Colonic mucosa (tissue), 4 donors: ENCODE measurements at regions not wholly inside any gene's neighbourhood (a gene's known extent, or its start where the extent isn't known, plus 50 kb on each side); places are given as distances from the start of the nearest gene placed in this dataset.
"Not testable (repeated sequence)": the region's sequence is repeated elsewhere in the genome, so short reads cannot be mapped to it uniquely, and the experiment has no call there.

Experiments
- DNase-seq: peaks from one replicate; pipeline ENCODE4 v3.0.0-alpha.2; 2020
- H3K27ac ChIP-seq: fragments of 200-600 bp; one replicate; pipeline ENCODE4 v1.8.0; 2021
- H3K27me3 ChIP-seq: fragments of 200-600 bp; one replicate; pipeline ENCODE4 v1.8.0; 2021
- H3K36me3 ChIP-seq: fragments of 200-600 bp; one replicate; pipeline ENCODE4 v1.8.0; 2021
- H3K4me1 ChIP-seq: fragments of 200-600 bp; one replicate; pipeline ENCODE4 v1.8.0; 2021; ENCODE audit warnings: mild to moderate bottlenecking
- H3K4me3 ChIP-seq: fragments of 200-600 bp; one replicate; pipeline ENCODE4 v1.8.0; 2021
- H3K9ac ChIP-seq, 2 donors: one replicate each; pipeline ENCODE4 v1.7.0; 2013; ENCODE audit warnings: control low read depth in 2 of 2, low read depth in 2 of 2, low read length in 2 of 2
- H3K9me3 ChIP-seq: fragments of 200-600 bp; one replicate; pipeline ENCODE4 v1.8.0; 2021
- intact Hi-C: fragments of 100-400 bp; cut with DNase I; formaldehyde crosslinking; loops from one replicate; pipeline ENCODE4 v1.14.1; 2022
- TF ChIP-seq, protein P1 (sequence below): fragments of 200-600 bp; IDR thresholded peaks from one replicate; pipeline ENCODE4 v1.8.0; 2022; ENCODE audit warnings: antibody characterized with exemption, mild to moderate bottlenecking
- donor health status: healthy.
- donor health status: DM: no; HTN: no; CAD: no.
- donor health status: DM: no; HTN: no; CAD: no.

DNA sequence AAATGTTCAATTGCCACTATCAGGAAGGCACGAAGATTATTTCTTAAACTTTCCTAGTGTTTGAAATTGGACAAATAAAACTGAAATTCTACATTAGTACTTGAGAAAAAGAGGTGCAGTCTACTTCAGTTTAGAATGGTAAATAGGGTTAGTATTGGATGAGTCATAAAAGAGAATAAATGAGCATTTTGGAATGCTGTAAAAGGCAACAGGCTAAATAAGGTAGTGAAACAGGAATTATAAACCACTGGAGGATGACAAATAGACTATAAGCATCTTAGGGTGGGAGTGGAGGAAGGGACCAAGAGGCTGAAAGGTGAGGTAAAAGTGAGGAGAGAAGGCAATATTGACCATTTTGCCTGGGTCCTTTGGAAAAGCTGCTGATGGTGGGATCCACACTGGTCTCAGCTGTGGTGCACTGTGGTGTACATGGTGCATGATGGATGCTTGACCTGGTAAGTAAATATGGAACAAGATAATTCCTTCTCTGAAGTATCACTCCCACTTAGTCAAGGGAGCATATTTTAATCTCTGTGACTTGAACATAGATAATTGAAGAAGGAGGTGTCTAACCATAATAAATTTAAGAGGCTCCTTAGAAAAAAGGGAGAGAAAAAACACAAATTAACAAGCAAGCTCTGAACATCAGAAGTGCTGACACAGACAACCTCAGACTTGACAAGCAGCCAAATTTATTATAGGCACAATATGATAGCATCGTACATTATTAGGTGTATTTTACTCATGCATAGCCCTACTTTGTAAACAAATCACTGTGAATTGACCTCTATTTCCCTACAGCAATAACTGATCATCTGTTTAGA, 76.4 kb upstream of the SCIN start:
- H3K27ac ChIP-seq: no peak overlapping the region
- H3K9ac ChIP-seq: no peak overlapping the region
- intact Hi-C loops: no loop called here
- TF ChIP-seq, protein P1, sequence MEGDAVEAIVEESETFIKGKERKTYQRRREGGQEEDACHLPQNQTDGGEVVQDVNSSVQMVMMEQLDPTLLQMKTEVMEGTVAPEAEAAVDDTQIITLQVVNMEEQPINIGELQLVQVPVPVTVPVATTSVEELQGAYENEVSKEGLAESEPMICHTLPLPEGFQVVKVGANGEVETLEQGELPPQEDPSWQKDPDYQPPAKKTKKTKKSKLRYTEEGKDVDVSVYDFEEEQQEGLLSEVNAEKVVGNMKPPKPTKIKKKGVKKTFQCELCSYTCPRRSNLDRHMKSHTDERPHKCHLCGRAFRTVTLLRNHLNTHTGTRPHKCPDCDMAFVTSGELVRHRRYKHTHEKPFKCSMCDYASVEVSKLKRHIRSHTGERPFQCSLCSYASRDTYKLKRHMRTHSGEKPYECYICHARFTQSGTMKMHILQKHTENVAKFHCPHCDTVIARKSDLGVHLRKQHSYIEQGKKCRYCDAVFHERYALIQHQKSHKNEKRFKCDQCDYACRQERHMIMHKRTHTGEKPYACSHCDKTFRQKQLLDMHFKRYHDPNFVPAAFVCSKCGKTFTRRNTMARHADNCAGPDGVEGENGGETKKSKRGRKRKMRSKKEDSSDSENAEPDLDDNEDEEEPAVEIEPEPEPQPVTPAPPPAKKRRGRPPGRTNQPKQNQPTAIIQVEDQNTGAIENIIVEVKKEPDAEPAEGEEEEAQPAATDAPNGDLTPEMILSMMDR: no peak
- DNase-seq: no peak
- H3K4me1 ChIP-seq: no peaks in the 10 kb centered on the region
- H3K4me3 ChIP-seq: no peak overlapping the region
- H3K27me3 ChIP-seq: no peaks in the 10 kb centered on the region
- no peaks in the 10 kb centered on the region for H3K36me3 ChIP-seq
- no peaks in the 10 kb centered on the region for H3K9me3 ChIP-seq

DNA sequence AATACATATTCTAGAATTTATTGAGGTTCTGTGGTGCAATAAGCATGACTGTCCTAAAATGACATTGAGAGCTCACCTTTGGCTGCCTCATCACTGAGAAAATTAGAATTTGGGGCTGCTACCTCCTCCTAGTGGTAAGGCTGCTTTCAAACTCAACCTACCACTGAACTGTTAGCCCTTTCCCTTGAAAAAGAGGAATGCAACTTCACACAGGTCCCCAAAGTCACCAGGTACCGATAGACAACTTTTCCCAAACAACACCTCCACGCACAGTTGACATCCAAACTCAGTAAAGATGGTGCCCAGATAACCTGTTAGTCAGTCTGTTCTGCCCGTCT, 75.9 kb upstream of the SCIN start:
- Histone ChIP-seq H3K9ac (no peak overlapping the region), H3K27me3 (no peaks in the 10 kb centered on the region), H3K36me3 (no peaks in the 10 kb centered on the region), H3K4me1 (no peaks in the 10 kb centered on the region), H3K9me3 (no peaks in the 10 kb centered on the region), H3K4me3 (no peak overlapping the region), H3K27ac (no peak overlapping the region)
- intact Hi-C loops: no loop called here
- no peak for DNase-seq
- TF ChIP-seq, protein P1: no peak

DNA sequence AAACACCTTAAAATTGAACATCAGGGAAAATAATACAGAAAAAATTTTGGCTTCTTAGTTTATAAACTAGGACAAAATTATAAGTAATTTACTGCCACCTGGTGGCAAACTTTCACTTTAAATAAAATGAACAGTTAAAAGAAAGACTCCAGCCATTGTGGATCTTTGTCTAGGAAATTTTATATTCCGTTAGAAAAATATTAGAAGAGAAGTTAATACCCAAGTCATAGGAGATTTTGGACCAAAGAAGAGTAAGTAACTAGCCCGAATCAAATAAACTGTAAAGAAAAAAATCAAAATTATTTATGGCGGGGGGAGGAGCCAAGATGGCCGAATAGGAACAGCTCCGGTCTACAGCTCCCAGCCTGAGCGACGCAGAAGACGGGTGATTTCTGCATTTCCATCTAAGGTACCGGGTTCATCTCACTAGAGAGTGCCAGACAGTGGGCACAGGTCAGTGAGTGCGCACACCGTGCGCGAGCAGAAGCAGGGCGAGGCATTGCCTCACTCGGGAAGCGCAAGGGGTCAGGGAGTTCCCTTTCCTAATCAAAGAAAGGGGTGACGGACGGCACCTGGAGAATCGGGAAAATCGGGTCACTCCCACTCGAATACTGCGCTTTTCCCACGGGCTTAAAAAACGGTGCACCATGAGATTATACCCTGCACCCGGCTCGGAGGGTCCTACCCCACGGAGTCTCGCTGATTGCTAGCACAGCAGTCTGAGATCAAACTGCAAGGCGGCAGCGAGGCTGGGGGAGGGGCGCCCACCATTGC, 73.4 kb upstream of the SCIN start:
- H3K9me3 ChIP-seq, H3K4me1 ChIP-seq, H3K9ac ChIP-seq, intact Hi-C loops, H3K27ac ChIP-seq, H3K27me3 ChIP-seq, H3K36me3 ChIP-seq, DNase-seq: not testable (repeated sequence)
- TF ChIP-seq, protein P1: peak; percentile 35
- peak overlapping the region; percentile 28 for H3K4me3 ChIP-seq

DNA sequence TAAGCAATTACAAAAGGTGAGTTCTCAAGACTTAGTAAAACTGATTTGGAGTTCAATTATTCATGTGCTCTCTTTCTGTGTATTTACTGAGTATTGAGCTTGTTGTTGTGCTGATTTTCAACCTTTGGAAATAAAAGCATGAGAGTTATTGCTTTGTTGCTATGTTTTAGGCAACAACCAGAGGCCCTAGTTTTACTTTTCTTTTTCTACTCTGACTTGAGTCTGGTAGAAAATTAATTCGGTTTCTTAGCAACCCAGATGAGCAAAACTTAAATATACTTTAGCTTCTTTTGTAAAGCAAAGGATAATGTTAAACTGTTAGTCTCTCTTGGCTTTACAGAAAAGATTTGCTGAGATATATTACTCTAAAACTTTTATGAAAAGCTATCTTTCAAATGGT, 66.4 kb upstream of the SCIN start:
- no peak overlapping the region for H3K9ac ChIP-seq
- intact Hi-C loops: no loop called here
- no peak overlapping the region for H3K27ac ChIP-seq
- H3K9me3 ChIP-seq: no peaks in the 10 kb centered on the region
- DNase-seq: no peak
- no peaks in the 10 kb centered on the region for H3K36me3 ChIP-seq
- no peaks in the 10 kb centered on the region for H3K27me3 ChIP-seq
- no peaks in the 10 kb centered on the region for H3K4me1 ChIP-seq
- no peak overlapping the region for H3K4me3 ChIP-seq
- TF ChIP-seq, protein P1: no peak

DNA sequence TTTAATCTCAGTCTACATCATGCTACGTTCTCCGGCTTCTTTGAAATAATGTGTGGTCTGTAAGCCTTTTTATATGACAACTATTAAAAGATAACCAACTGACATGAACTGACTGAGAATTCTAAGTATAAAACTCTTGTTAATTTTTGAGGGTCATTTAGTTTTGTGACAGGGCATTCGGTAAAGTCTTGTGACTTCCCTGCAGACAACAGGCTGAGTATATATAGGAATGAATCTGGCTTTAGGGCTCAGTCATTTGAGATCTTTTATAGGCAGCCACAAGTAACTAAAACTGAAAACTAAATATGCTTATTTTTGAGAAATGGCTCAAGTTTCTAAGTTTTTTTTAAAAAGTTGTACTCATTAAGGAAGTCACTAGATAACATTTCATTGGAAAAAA, 62.5 kb upstream of the SCIN start:
- H3K4me3 ChIP-seq: no peak overlapping the region
- TF ChIP-seq, protein P1: no peak
- intact Hi-C loops: no loop called here
- H3K9ac ChIP-seq: no peak overlapping the region
- H3K4me1 ChIP-seq: no peaks in the 10 kb centered on the region
- no peak overlapping the region for H3K27ac ChIP-seq
- H3K27me3 ChIP-seq: no peaks in the 10 kb centered on the region
- no peaks in the 10 kb centered on the region for H3K9me3 ChIP-seq
- no peaks in the 10 kb centered on the region for H3K36me3 ChIP-seq
- no peak for DNase-seq
